GM23338 (cell line): ENCODE measurements at regions not wholly inside any gene's neighbourhood (a gene's known extent, or its start where the extent isn't known, plus 50 kb on each side); places are given as distances from the start of the nearest gene placed in this dataset.

Experiments used
- ATAC-seq: fragments of 200-7000 bp; cut with Tn5 transposase; 3 replicates; pipeline ENCODE4 v1.9.1; 2020
- DNase-seq: peaks from one replicate; pipeline ENCODE4 v3.0.0-alpha.2; 2015; ENCODE audit warnings: low spot score
- H2AFZ ChIP-seq: fragments of 200-600 bp; sonication (generic); 2 replicates; pipeline ENCODE4 v1.8.0; 2016; ENCODE audit warnings: antibody characterized with exemption, mild to moderate bottlenecking, moderate library complexity
- H3F3A ChIP-seq: fragments of 200-600 bp; sonication (generic); replicated peaks from 2 replicates; pipeline ENCODE4 v1.8.0; 2017; ENCODE audit warnings: antibody characterized with exemption, mixed run types, low read depth
- H3K27ac ChIP-seq: fragments of 200-600 bp; sonication (generic); 2 replicates; pipeline ENCODE4 v1.6.1; 2016; ENCODE audit warnings: low read depth
- H3K27me3 ChIP-seq: fragments of 200-600 bp; sonication (generic); 2 replicates; pipeline ENCODE4 v1.8.0; 2016; ENCODE audit warnings: mild to moderate bottlenecking, mixed run types, moderate library complexity; ENCODE audit not compliant: insufficient read depth
- H3K36me3 ChIP-seq: fragments of 200-600 bp; sonication (generic); 2 replicates; pipeline ENCODE4 v1.8.0; 2016; ENCODE audit warnings: mild to moderate bottlenecking; ENCODE audit not compliant: insufficient read depth
- H3K4me1 ChIP-seq: fragments of 200-600 bp; sonication (generic); 2 replicates; pipeline ENCODE4 v1.8.0; 2016; ENCODE audit warnings: mild to moderate bottlenecking, moderate library complexity; ENCODE audit not compliant: insufficient read depth
- H3K4me2 ChIP-seq: fragments of 200-600 bp; sonication (generic); 2 replicates; pipeline ENCODE4 v1.7.1; 2017; ENCODE audit warnings: mixed run types
- H3K4me3 ChIP-seq: fragments of 200-600 bp; sonication (generic); 2 replicates; pipeline ENCODE4 v1.6.1; 2016; ENCODE audit warnings: mixed run types
- H3K79me2 ChIP-seq: fragments of 200-600 bp; sonication (generic); replicated peaks from 2 replicates; pipeline ENCODE4 v1.8.0; 2017; ENCODE audit warnings: mild to moderate bottlenecking; ENCODE audit not compliant: insufficient read depth
- H3K9me2 ChIP-seq: fragments of 200-600 bp; sonication (generic); 2 replicates; pipeline ENCODE4 v1.8.0; 2017; ENCODE audit not compliant: insufficient read depth
- H4K20me1 ChIP-seq: fragments of 200-600 bp; sonication (generic); replicated peaks from 2 replicates; pipeline ENCODE4 v1.8.0; 2017; ENCODE audit warnings: mild to moderate bottlenecking; ENCODE audit not compliant: insufficient read depth
- H3K27ac Mint-ChIP-seq: 2 replicates; pipeline ENCODE4 v1.8.0; 2020; ENCODE audit warnings: inconsistent platforms, mild to moderate bottlenecking, moderate library complexity, mixed read lengths
- H3K27me3 Mint-ChIP-seq: 3 replicates; pipeline ENCODE4 v1.8.0; 2022; ENCODE audit warnings: low read depth, mild to moderate bottlenecking, moderate library complexity, mixed read lengths, inconsistent platforms; ENCODE audit not compliant: insufficient read depth, poor library complexity
- H3K36me3 Mint-ChIP-seq: 3 replicates; pipeline ENCODE4 v1.8.0; 2021; ENCODE audit warnings: low read depth, mild to moderate bottlenecking, inconsistent platforms, moderate library complexity, mixed read lengths
- H3K4me1 Mint-ChIP-seq: 3 replicates; pipeline ENCODE4 v1.8.0; 2020; ENCODE audit warnings: mild to moderate bottlenecking, inconsistent platforms, mixed read lengths
- H3K4me3 Mint-ChIP-seq: 3 replicates; pipeline ENCODE4 v1.8.0; 2021; ENCODE audit warnings: moderate library complexity, mild to moderate bottlenecking, inconsistent platforms, mixed read lengths
- H3K9me3 Mint-ChIP-seq: 3 replicates; pipeline ENCODE4 v1.8.0; 2020; ENCODE audit warnings: moderate library complexity, mild to moderate bottlenecking, inconsistent platforms, mixed read lengths
- CREB1 ChIP-seq: fragments of 250-450 bp; sonication (Bioruptor Pico); IDR thresholded peaks from 2 replicates; pipeline ENCODE4 v1.5.0; 2020; ENCODE audit warnings: low read depth, mild to moderate bottlenecking, moderate library complexity
- EZH2 ChIP-seq: fragments of 200-600 bp; sonication (generic); IDR thresholded peaks from one replicate; pipeline ENCODE4 v1.8.0; 2017; ENCODE audit warnings: antibody characterized with exemption, mild to moderate bottlenecking, low read depth; ENCODE audit not compliant: unreplicated experiment
- EZH2phosphoT487 ChIP-seq: fragments of 200-600 bp; sonication (generic); IDR thresholded peaks from one replicate; pipeline ENCODE4 v1.8.1; 2018; ENCODE audit warnings: antibody characterized with exemption; ENCODE audit not compliant: unreplicated experiment
- JUNB ChIP-seq: IDR thresholded peaks from one replicate; pipeline ENCODE4 v1.6.1; 2016; ENCODE audit warnings: antibody characterized with exemption; ENCODE audit not compliant: unreplicated experiment
- NANOG ChIP-seq: IDR thresholded peaks from 2 replicates; pipeline ENCODE4 v1.6.1; 2016; ENCODE audit warnings: antibody characterized with exemption, borderline replicate concordance
- STAT1 ChIP-seq: IDR thresholded peaks from one replicate; pipeline ENCODE4 v1.6.1; 2016; ENCODE audit warnings: antibody characterized with exemption; ENCODE audit not compliant: unreplicated experiment
- ZNF114 ChIP-seq: fragments of 250-450 bp; sonication (Bioruptor Pico); IDR thresholded peaks from 2 replicates; pipeline ENCODE4 v1.5.0; 2020; ENCODE audit warnings: mild to moderate bottlenecking, moderate library complexity
- ZNF331 ChIP-seq: fragments of 250-450 bp; sonication (Bioruptor Pico); IDR thresholded peaks from 2 replicates; pipeline ENCODE4 v1.5.0; 2020; ENCODE audit warnings: low read depth, mild to moderate bottlenecking, moderate library complexity
- TF ChIP-seq, protein P1 (sequence below): IDR thresholded peaks from one replicate; pipeline ENCODE4 v1.6.1; 2018; ENCODE audit warnings: antibody characterized with exemption; ENCODE audit not compliant: unreplicated experiment
- TF ChIP-seq, protein P2 (sequence below), 2 experiments: fragments of 200-600 bp in 1 of 2; sonication (generic) in 1 of 2; conservative IDR thresholded peaks; 2 replicates each; pipeline versions ENCODE4 v1.5.1 to v1.6.1; 2016 to 2017; ENCODE audit warnings: antibody characterized with exemption in 2 of 2, low read depth in 2 of 2, mild to moderate bottlenecking in 2 of 2, moderate library complexity in 1 of 2

- Mint-ChIP-seq H3K4me3 (no peak overlapping the region), H3K4me1 (peaks cover 9% of the 10 kb centered on the region; the same call in 1 of the 3 replicates), H3K27ac (no peak overlapping the region), H3K36me3 (no peaks in the 10 kb centered on the region), H3K9me3 (no peaks in the 10 kb centered on the region), H3K27me3 (peaks cover 3% of the 10 kb centered on the region)
- no peaks in the 10 kb centered on the region for H3F3A ChIP-seq
- ATAC-seq (no peak), DNase-seq (no peak)
- H2AFZ ChIP-seq: no peak overlapping the region
- H3K79me2 ChIP-seq: no peaks in the 10 kb centered on the region
- H3K4me3 ChIP-seq: no peak overlapping the region
- no peak overlapping the region for H3K27ac ChIP-seq
- no peaks in the 10 kb centered on the region for H3K4me1 ChIP-seq
- no peak overlapping the region for H3K4me2 ChIP-seq
- no peaks in the 10 kb centered on the region for H4K20me1 ChIP-seq
- H3K9me2 ChIP-seq: no peaks in the 10 kb centered on the region
- no peaks in the 10 kb centered on the region for H3K36me3 ChIP-seq
- no peaks in the 10 kb centered on the region for H3K27me3 ChIP-seq
- TF ChIP-seq CREB1 (CRISPR knock-in tag): no peak
- TF ChIP-seq EZH2phosphoT487: no peak
- no peak for TF ChIP-seq ZNF331
- TF ChIP-seq JUNB: no peak
- TF ChIP-seq EZH2: no peak
- TF ChIP-seq, protein P1, sequence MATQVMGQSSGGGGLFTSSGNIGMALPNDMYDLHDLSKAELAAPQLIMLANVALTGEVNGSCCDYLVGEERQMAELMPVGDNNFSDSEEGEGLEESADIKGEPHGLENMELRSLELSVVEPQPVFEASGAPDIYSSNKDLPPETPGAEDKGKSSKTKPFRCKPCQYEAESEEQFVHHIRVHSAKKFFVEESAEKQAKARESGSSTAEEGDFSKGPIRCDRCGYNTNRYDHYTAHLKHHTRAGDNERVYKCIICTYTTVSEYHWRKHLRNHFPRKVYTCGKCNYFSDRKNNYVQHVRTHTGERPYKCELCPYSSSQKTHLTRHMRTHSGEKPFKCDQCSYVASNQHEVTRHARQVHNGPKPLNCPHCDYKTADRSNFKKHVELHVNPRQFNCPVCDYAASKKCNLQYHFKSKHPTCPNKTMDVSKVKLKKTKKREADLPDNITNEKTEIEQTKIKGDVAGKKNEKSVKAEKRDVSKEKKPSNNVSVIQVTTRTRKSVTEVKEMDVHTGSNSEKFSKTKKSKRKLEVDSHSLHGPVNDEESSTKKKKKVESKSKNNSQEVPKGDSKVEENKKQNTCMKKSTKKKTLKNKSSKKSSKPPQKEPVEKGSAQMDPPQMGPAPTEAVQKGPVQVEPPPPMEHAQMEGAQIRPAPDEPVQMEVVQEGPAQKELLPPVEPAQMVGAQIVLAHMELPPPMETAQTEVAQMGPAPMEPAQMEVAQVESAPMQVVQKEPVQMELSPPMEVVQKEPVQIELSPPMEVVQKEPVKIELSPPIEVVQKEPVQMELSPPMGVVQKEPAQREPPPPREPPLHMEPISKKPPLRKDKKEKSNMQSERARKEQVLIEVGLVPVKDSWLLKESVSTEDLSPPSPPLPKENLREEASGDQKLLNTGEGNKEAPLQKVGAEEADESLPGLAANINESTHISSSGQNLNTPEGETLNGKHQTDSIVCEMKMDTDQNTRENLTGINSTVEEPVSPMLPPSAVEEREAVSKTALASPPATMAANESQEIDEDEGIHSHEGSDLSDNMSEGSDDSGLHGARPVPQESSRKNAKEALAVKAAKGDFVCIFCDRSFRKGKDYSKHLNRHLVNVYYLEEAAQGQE: no peak
- no peak for TF ChIP-seq NANOG
- TF ChIP-seq, protein P2, sequence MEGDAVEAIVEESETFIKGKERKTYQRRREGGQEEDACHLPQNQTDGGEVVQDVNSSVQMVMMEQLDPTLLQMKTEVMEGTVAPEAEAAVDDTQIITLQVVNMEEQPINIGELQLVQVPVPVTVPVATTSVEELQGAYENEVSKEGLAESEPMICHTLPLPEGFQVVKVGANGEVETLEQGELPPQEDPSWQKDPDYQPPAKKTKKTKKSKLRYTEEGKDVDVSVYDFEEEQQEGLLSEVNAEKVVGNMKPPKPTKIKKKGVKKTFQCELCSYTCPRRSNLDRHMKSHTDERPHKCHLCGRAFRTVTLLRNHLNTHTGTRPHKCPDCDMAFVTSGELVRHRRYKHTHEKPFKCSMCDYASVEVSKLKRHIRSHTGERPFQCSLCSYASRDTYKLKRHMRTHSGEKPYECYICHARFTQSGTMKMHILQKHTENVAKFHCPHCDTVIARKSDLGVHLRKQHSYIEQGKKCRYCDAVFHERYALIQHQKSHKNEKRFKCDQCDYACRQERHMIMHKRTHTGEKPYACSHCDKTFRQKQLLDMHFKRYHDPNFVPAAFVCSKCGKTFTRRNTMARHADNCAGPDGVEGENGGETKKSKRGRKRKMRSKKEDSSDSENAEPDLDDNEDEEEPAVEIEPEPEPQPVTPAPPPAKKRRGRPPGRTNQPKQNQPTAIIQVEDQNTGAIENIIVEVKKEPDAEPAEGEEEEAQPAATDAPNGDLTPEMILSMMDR (conservative IDR thresholded peaks at IDR 0.05; ENCODE audit: low read depth in 2 of 2): no peak
- no peak for TF ChIP-seq STAT1
- no peak for TF ChIP-seq ZNF114
Observed at GRCh38 chr18:54716586-54716985, 111.7 kb upstream of the RAB27B start.

DNA sequence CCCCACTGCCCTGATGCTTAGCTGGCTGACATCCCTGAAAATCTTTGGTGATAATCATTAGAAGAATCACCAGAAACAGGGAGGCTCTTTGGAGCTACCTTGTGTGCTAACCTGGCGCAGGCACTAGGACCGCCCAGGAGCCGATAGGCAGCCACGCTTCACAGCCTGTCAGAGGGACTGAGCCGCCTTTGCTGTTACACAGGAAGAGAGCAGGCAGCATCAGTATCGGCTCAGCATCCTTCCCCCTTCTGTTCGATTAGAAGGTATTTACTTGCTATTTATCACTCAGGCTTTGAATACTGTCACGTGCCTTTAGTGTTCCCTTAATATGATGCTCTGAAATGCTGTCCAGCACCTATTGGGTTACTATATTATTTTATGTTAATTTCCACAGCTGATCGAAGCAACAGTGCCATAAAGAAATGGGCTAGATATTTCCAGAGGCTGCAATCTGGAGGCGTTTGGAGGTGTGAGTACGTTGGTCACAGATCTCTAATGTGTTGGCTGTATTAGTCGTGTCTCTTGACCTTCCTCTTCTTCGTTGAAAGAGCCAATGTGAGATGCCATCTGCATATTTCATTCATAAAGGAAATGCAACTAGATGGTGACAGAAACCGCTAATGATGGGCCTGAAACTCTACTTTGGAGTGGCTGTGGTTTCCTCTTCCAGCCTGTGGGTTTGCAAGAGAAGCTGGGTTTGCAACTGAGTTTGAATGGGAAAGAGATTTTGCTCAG, 110.4 kb upstream of the RAB27B start:
- no peak overlapping the region for H3K4me3 Mint-ChIP-seq
- no peaks in the 10 kb centered on the region for H3K36me3 Mint-ChIP-seq
- no peaks in the 10 kb centered on the region for H3K79me2 ChIP-seq
- peaks cover 9% of the 10 kb centered on the region; the same call in 1 of the 3 replicates for H3K4me1 Mint-ChIP-seq
- H2AFZ ChIP-seq: peak overlapping the region; percentile 93; the same call in 1 of the 2 replicates
- H3K27me3 Mint-ChIP-seq: peaks cover 3% of the 10 kb centered on the region
- no peaks in the 10 kb centered on the region for H3K9me3 Mint-ChIP-seq
- DNase-seq: peak; percentile 83
- ATAC-seq: peak; percentile 100
- no peak overlapping the region for H3K27ac ChIP-seq
- H3F3A ChIP-seq: no peaks in the 10 kb centered on the region
- no peaks in the 10 kb centered on the region for H3K9me2 ChIP-seq
- no peak overlapping the region for H3K4me3 ChIP-seq
- H4K20me1 ChIP-seq: no peaks in the 10 kb centered on the region
- H3K4me1 ChIP-seq: no peaks in the 10 kb centered on the region
- H3K4me2 ChIP-seq: peak overlapping the region; percentile 31; the same call in 1 of the 2 replicates
- no peaks in the 10 kb centered on the region for H3K27me3 ChIP-seq
- H3K27ac Mint-ChIP-seq: no peak overlapping the region
- H3K36me3 ChIP-seq: no peaks in the 10 kb centered on the region
- no peak for TF ChIP-seq NANOG
- TF ChIP-seq, protein P2 (conservative IDR thresholded peaks at IDR 0.05; ENCODE audit: low read depth in 2 of 2): no peak
